ENCODE measurements at regions not wholly inside any gene's neighbourhood (a gene's known extent, or its start where the extent isn't known, plus 50 kb on each side); places are given as distances from the start of the nearest gene placed in this dataset.

- DNase-seq: peak in 1 of 2 donors; percentile 19
Observed at GRCh38 chr6:149138089-149138488, 179.4 kb upstream of the TAB2 start.

GRCh38 chr6:149138699-149139294 is 178.7 kb upstream of the TAB2 start:
- intact Hi-C loops (cut with DNase I): no loop called here
- no peak for TF ChIP-seq CTCF (IDR thresholded peaks at IDR 0.05)
- ATAC-seq (no peak), DNase-seq (no peak)
- Histone ChIP-seq H3K27me3 (peaks cover 0 to 7% (median 0%) of the 10 kb centered on the region in 7 donors), H3K27ac (no peak overlapping the region), H3K36me3 (no peaks in the 10 kb centered on the region), H3K9me3 (peaks cover 0 to 12% (median 4%) of the 10 kb centered on the region in 11 donors), H3K4me1 (peaks cover 0 to 6% (median 0%) of the 10 kb centered on the region in 9 donors), H3K4me3 (no peak overlapping the region)
- WGBS, 2 donors: 95% methylated on average over 12 of the region's 12 CpGs

More at GRCh38 chr6:149138089-149138488, 179.4 kb upstream of the TAB2 start:
- Histone ChIP-seq H3K4me1 (peaks cover 0 to 6% (median 0%) of the 10 kb centered on the region in 9 donors), H3K27me3 (peaks cover 0 to 10% (median 0%) of the 10 kb centered on the region in 7 donors), H3K36me3 (no peaks in the 10 kb centered on the region), H3K4me3 (no peak overlapping the region), H3K27ac (peak overlapping the region in 1 of 10 donors; percentile 30), H3K9me3 (peaks cover 0 to 8% (median 1%) of the 10 kb centered on the region in 11 donors)
- 82 to 89% methylated on average over 10 of the region's 10 CpGs for WGBS, 2 donors
- intact Hi-C loops (cut with DNase I): no loop called here
- no peak for TF ChIP-seq CTCF (IDR thresholded peaks at IDR 0.05)
- ATAC-seq: peak in 4 of 8 donors; percentile 18 to 82 (median 58)

- Histone ChIP-seq H3K27ac (peak overlapping the region in 1 of 10 donors; percentile 81), H3K4me3 (no peak overlapping the region), H3K27me3 (peaks cover 0 to 3% (median 0%) of the 10 kb centered on the region in 7 donors), H3K36me3 (no peaks in the 10 kb centered on the region), H3K4me1 (peaks cover 0 to 6% (median 0%) of the 10 kb centered on the region in 9 donors), H3K9me3 (peaks cover 0 to 12% (median 4%) of the 10 kb centered on the region in 11 donors)
- ATAC-seq: no peak
- intact Hi-C loops (cut with DNase I): no loop called here
- no peak for DNase-seq
- no peak for TF ChIP-seq CTCF (IDR thresholded peaks at IDR 0.05)
Observed at GRCh38 chr6:149139782-149140136, 177.8 kb upstream of the TAB2 start.

- H3K27ac ChIP-seq: peak overlapping the region in 1 of 10 donors; percentile 81
- peaks cover 0 to 2% (median 0%) of the 10 kb centered on the region in 9 donors for H3K4me1 ChIP-seq
- TF ChIP-seq CTCF (IDR thresholded peaks at IDR 0.05): no peak
- DNase-seq: no peak
- no peak for ATAC-seq
- 66 to 69% methylated on average over 12 of the region's 12 CpGs for WGBS, 2 donors
- no peaks in the 10 kb centered on the region for H3K36me3 ChIP-seq
- no peak overlapping the region for H3K4me3 ChIP-seq
- peaks cover 0 to 12% (median 4%) of the 10 kb centered on the region in 11 donors for H3K9me3 ChIP-seq
- intact Hi-C loops (cut with DNase I): no loop called here
- peaks cover 0 to 3% (median 0%) of the 10 kb centered on the region in 7 donors for H3K27me3 ChIP-seq
Observed at GRCh38 chr6:149140137-149140909, 177.2 kb upstream of the TAB2 start.

Data from heart right ventricle (tissue), 16 donors.